Activated CD4-positive, alpha-beta T cell treated with anti-CD3 and anti-CD28 coated beads, Interleukin-2, amount 50 U/mL, for 16 hours (primary cell): ENCODE measurements at regions not wholly inside any gene's neighbourhood (a gene's known extent, or its start where the extent isn't known, plus 50 kb on each side); places are given as distances from the start of the nearest gene placed in this dataset.

Source experiments
- DNase-seq: peaks from one replicate; pipeline ENCODE4 v3.0.0-alpha.2; 2020

GRCh38 chr21:27715131-27715530, 748.2 kb upstream of the ADAMTS5 start:
- no peak for DNase-seq

GRCh38 chr21:27713154-27714109, 746.5 kb upstream of the ADAMTS5 start:
- DNase-seq: no peak

GRCh38 chr21:27704567-27705166, 737.8 kb upstream of the ADAMTS5 start:
- DNase-seq: no peak

GRCh38 chr21:27703791-27704190, 736.9 kb upstream of the ADAMTS5 start:
- no peak for DNase-seq

- peak; percentile 56 for DNase-seq
Observed at GRCh38 chr21:27700974-27701614, 734.2 kb upstream of the ADAMTS5 start.

GRCh38 chr21:27695246-27695645, 728.4 kb upstream of the ADAMTS5 start:
- DNase-seq: no peak

GRCh38 chr21:27694667-27695066, 727.8 kb upstream of the ADAMTS5 start:
- DNase-seq: no peak

GRCh38 chr21:27693376-27693775, 726.5 kb upstream of the ADAMTS5 start:
- no peak for DNase-seq

- no peak for DNase-seq
Observed at GRCh38 chr21:27691516-27691915, 724.6 kb upstream of the ADAMTS5 start.

- DNase-seq: no peak
Observed at GRCh38 chr21:27691006-27691405, 724.1 kb upstream of the ADAMTS5 start.

- DNase-seq: no peak
Observed at GRCh38 chr21:27690426-27690825, 723.5 kb upstream of the ADAMTS5 start.

- DNase-seq: no peak
Observed at GRCh38 chr21:27688773-27689172, 721.9 kb upstream of the ADAMTS5 start.

- DNase-seq: no peak
Observed at GRCh38 chr21:27683292-27683691, 716.4 kb upstream of the ADAMTS5 start.

GRCh38 chr21:27681841-27682240, 715.0 kb upstream of the ADAMTS5 start:
- no peak for DNase-seq

- no peak for DNase-seq
Observed at GRCh38 chr21:27681038-27681437, 714.1 kb upstream of the ADAMTS5 start.

GRCh38 chr21:27680181-27680580, 713.3 kb upstream of the ADAMTS5 start:
- no peak for DNase-seq

- no peak for DNase-seq
Observed at GRCh38 chr21:27678511-27678910, 711.6 kb upstream of the ADAMTS5 start.

GRCh38 chr21:27677546-27677945, 710.7 kb upstream of the ADAMTS5 start:
- DNase-seq: no peak

- DNase-seq: no peak
Observed at GRCh38 chr21:27675306-27675705, 708.4 kb upstream of the ADAMTS5 start.

- DNase-seq: no peak
Observed at GRCh38 chr21:27674041-27674615, 707.2 kb upstream of the ADAMTS5 start.

- no peak for DNase-seq
Observed at GRCh38 chr21:27673581-27673980, 706.7 kb upstream of the ADAMTS5 start.

GRCh38 chr21:27671207-27671606, 704.3 kb upstream of the ADAMTS5 start:
- no peak for DNase-seq

- no peak for DNase-seq
Observed at GRCh38 chr21:27653481-27653880, 686.6 kb upstream of the ADAMTS5 start.
